Lower leg skin (tissue), 4 donors: ENCODE measurements at regions not wholly inside any gene's neighbourhood (a gene's known extent, or its start where the extent isn't known, plus 50 kb on each side); places are given as distances from the start of the nearest gene placed in this dataset.

ENCODE experiments used
- DNase-seq, 2 donors: peaks; one replicate each; pipeline ENCODE4 v3.0.0-alpha.2; 2019; ENCODE audit warnings: low spot score in 2 of 2
- H3K4me3 ChIP-seq: fragments of 200-600 bp; sonication (generic); 2 replicates; pipeline ENCODE4 v1.5.1; 2017; ENCODE audit warnings: mild to moderate bottlenecking, low read depth; ENCODE audit not compliant: poor library complexity, severe bottlenecking
- CTCF ChIP-seq, 3 donors: fragments of 450-650 bp; IDR thresholded peaks; one replicate each; pipeline ENCODE4 v1.5.1; 2016; ENCODE audit warnings: antibody characterized with exemption in 3 of 3, mild to moderate bottlenecking in 3 of 3, moderate library complexity in 2 of 3
- POLR2A ChIP-seq, 2 donors: fragments of 450-650 bp; IDR thresholded peaks; one replicate each; pipeline ENCODE4 v1.6.1; 2016 to 2017; ENCODE audit warnings: antibody characterized with exemption in 2 of 2, mild to moderate bottlenecking in 1 of 2, moderate library complexity in 1 of 2
- WGBS, 2 donors: methylation state at CpG; one replicate each; pipeline ENCODE4 v1.1.5; 2018; 5-methylcytosine and 5-hydroxymethylcytosine counted together
- intact Hi-C: fragments of 100-400 bp; cut with DNase I; formaldehyde crosslinking; loops from one replicate; pipeline ENCODE4 v1.15.0; 2023; ENCODE audit warnings: low total_unique reads

DNA sequence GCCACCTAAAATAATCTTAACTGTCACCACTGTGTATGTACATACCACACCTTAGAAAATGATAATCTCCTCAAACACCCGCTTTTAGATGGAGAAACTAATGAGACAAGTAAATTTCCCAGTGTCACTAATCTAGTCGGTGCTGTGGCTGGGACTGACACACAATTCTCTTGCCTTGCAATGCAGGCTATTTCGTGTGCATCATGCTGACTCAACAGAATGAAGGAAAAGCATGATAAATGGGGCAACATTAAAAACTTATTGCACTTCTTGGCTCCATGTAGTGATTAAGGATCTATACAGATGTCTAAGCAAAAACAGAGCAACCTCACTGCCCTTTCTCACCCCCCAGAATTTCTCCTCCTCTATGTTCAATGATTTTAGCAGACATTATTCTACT, 677.9 kb downstream of the DTWD2 start:
- WGBS, 2 donors = 79 to 80% methylated on average over 3 of the region's 3 CpGs
- no peak overlapping the region for H3K4me3 ChIP-seq
- DNase-seq = no peak
- intact Hi-C loops = no loop called here
- TF ChIP-seq CTCF (IDR thresholded peaks at IDR 0.05) = no peak
- TF ChIP-seq POLR2A (IDR thresholded peaks at IDR 0.05) = no peak

GRCh38 chr5:118303296-118303695, 685.1 kb downstream of the DTWD2 start:
- no peak for DNase-seq
- no peak overlapping the region for H3K4me3 ChIP-seq
- intact Hi-C loops = no loop called here
- TF ChIP-seq CTCF (IDR thresholded peaks at IDR 0.05) = no peak
- no peak for TF ChIP-seq POLR2A (IDR thresholded peaks at IDR 0.05)
- 92 to 95% methylated on average over 2 of the region's 2 CpGs for WGBS, 2 donors

DNA sequence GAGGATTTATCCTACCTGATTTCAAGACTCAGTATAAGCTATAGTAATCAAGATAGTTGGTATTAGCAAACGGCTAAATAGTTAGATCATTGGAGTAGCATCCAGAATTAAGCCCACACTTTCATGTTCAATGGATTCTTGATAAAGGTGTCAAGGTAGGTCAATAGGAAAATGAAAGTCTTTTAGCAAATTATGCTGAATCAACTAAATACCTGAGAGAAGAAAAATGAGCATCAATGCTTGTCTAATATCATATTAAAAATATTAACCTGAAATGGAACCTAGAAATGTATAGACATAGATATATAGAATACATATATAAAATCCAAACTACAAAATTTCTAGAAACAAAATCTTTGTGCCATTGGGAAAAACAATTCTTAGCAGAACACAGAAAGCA, 685.6 kb downstream of the DTWD2 start:
- H3K4me3 ChIP-seq = no peak overlapping the region
- TF ChIP-seq POLR2A (IDR thresholded peaks at IDR 0.05) (no peak), CTCF (IDR thresholded peaks at IDR 0.05) (no peak)
- DNase-seq = no peak
- 82 to 89% methylated on average over 1 of the region's 1 CpG for WGBS, 2 donors
- intact Hi-C loops = no loop called here

GRCh38 chr5:118301696-118302095, 686.7 kb downstream of the DTWD2 start:
- 76 to 82% methylated on average over 3 of the region's 3 CpGs for WGBS, 2 donors
- DNase-seq = no peak
- TF ChIP-seq CTCF (IDR thresholded peaks at IDR 0.05) (no peak), POLR2A (IDR thresholded peaks at IDR 0.05) (no peak)
- no peak overlapping the region for H3K4me3 ChIP-seq
- intact Hi-C loops = no loop called here

GRCh38 chr5:118295045-118295444, 693.3 kb downstream of the DTWD2 start:
- intact Hi-C loops = no loop called here
- 55 to 61% methylated on average over 5 of the region's 5 CpGs for WGBS, 2 donors

More at GRCh38 chr5:118295045-118295444, 693.3 kb downstream of the DTWD2 start:
- no peak overlapping the region for H3K4me3 ChIP-seq
- no peak for TF ChIP-seq CTCF (IDR thresholded peaks at IDR 0.05)
- no peak for TF ChIP-seq POLR2A (IDR thresholded peaks at IDR 0.05)
- DNase-seq = no peak
